Iris pigment epithelial cell (primary cell): ENCODE measurements at regions not wholly inside any gene's neighbourhood (a gene's known extent, or its start where the extent isn't known, plus 50 kb on each side); places are given as distances from the start of the nearest gene placed in this dataset.
A peak's percentile ranks its signal among the peaks of the same experiment; 100 is the strongest.
"Not testable (repeated sequence)": the region's sequence is repeated elsewhere in the genome, so short reads cannot be mapped to it uniquely, and the experiment has no call there.

Experiments used
- DNase-seq: peaks from one replicate; pipeline ENCODE4 v3.0.0-alpha.2; 2011; ENCODE audit warnings: low read depth

DNA sequence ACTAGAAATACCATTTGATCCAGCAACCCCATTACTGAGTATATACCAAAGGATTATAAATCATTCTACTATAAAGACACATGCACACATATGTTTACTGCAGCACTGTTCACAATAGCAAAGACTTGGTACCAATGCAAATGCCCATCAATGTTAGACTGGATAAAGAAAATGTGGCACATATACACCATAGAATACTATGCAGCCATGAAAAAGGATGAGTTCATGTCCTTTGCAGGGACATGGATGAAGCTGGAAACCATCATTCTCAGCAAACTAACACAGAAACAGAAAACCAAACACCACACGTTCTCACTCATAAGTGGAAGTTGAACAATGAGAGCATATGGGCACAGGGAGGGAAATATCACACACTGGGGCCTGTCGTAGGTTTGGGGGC is 106.0 kb downstream of the SPATA18 start:
- not testable (repeated sequence) for DNase-seq

DNA sequence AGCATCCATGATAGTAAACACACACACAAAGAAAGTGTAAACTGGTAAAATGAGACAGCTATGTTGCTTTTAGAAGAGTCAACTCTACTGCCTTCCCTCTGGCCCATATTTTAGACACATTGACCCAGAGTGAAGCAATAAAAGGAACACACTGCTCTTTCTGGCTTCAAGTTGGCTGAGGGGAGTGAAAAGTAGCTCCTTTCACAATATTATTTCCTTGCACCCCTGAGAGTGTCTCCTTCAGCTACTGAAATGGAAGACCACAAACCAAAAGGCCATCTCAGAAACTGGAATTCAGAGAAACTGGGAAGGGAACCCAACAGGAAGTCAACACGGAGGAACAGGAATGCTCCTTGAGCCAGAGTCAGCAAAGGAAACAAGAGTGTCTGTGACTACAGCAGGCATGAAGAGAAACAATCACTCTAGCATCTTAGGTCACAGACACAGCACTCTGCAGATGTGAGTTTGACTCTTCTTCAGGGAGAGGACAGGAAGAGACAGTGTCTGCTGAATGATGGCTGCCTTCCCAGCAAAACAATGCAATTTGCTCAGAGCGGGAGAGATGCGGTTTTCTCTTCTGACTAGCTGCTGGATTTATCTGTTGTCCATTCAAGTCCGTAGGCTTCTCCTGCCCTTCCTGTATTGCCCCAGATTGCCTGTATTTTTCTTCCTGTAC is 106.7 kb downstream of the SPATA18 start:
- peak; percentile 8 for DNase-seq

DNA sequence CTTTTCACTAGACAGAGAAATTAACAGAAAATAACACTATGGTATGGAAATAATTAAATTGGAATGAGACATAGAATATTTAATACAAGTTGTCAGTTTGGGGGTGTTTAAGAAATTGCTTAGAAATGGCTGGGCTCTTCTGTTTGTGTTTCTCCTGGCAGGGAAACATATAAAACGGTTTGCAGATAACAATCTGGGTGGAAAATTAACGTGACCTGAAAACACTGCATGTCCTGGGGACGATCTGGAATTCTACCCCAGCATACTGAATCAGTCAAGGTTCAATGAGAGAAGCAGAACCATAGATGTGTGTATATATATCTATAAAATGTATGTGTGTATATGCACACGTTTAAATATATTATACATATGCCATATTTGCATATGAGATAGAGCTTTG is 109.8 kb downstream of the SPATA18 start:
- DNase-seq, result no peak

DNA sequence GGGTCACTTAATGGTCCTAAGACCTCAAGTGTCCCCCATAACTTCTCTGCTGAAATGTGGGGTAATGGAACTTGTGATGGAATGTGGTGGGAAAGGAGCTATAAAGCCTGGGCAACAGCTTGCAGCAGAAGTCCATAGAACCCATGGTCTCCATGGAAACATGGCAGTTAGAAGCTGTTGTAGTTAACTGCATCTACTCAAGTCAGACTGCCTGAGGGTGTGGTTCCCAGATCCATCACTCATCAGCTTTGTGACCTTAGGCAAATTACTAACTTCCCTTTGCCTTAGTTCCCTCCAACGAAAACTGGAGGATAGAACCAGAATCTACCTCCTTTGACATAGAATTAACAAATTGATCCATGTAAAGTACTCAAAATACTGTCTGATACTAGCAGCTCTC is 113.0 kb downstream of the SPATA18 start:
- DNase-seq, result no peak

DNA sequence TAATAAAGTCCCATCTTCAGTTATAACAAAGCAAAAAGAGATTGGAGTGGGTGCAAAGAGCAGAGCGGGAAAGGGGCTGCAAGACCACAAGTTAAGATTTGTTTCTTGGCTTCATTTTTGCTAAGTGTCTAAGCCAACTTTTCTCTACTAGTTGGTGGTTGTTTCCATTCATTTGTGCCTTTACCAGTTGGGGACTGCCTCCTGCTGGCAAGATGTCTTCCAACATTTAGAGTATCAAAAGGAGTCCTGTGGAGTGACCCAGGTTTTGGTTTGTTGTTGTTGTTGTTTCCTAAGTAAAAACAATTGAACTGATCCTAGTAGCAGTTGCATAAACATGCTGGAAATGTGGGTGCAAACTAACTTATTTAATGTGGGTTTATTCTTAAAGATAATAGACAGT is 121.1 kb downstream of the SPATA18 start:
- DNase-seq, result peak; percentile 23

DNA sequence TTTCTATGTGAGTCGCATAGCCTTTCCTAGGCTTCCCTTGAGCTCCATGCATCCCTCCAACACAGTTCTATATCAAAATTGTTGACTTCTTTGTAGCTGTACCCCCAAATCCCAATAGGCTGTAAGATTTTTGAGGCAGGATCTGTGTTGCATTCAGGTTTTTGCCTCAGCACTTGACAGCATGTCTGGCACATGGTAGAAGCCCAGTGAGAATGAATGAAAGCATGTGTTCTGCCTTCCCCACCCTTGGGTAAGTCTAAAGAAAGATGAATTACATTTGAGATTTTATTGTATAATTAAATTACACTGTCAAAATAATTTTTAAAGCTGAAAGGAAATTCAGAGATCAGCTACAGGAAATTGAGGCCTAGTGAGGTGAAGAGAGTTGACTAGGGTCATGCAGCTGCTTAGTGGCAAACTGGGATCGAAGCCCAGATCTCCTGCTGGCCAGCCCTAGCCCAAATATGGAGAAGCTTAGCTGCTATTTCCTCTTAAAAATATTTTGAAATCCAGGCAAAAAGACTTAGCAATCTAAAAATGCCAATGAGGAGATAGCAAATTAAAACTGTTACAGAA is 122.5 kb downstream of the SPATA18 start:
- DNase-seq, result peak; percentile 51

DNA sequence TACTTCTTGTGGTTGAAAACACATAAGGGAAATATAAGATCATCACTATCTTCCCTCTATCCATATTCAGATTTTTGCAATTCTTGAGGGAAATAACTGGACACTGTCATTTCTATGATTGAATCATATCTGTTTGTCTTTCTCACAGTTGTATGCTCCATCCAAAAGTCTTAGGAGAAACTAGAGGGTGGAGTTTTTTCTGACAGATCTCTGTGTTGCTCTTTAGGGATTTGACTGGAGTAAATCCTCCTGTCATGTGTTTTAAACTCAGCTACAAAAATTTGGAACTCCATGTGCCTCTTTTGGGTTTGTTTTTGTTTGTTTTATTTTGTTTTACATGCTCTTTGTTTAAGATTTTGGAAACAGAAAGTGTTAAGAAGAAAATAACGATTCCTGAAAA is 136.5 kb downstream of the SPATA18 start:
- DNase-seq, result no peak

DNA sequence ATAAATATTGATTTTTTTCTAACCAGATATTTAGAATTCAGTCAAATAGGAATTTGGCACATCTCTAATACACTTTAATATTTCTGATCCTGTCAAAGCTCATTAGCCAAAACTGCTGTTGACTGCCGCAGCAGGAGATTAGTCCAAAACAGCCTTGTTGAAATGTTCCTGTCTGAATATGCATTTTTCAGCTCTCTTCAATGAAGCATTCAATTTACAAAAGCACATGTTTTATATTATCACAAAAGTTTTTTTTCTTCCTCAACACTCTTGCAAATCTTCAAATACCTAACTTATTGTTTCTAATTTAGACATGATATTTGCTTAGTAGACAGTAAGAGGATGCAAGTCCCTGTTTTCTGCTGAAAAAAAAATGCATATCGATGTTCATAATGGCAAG is 140.9 kb downstream of the SPATA18 start:
- no peak for DNase-seq

DNA sequence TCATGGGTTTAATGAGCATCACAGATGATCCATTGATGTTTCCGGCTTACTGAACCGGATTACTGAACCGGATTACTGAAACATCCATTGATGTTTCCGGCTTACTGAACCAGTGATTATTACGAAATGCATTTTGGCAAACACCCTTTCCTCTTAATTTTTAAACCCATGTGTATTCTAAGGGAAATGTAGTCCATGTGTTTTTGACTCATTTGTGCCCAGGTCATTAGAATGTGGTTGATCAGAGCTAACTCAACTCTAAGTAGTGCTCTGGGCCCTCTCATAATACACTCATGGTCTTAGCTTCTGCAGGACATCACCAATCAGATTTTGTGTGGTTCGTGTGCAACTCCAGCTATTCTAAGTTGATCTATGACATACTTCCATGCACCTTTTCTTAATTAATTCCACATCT is 141.6 kb downstream of the SPATA18 start:
- DNase-seq, result no peak

DNA sequence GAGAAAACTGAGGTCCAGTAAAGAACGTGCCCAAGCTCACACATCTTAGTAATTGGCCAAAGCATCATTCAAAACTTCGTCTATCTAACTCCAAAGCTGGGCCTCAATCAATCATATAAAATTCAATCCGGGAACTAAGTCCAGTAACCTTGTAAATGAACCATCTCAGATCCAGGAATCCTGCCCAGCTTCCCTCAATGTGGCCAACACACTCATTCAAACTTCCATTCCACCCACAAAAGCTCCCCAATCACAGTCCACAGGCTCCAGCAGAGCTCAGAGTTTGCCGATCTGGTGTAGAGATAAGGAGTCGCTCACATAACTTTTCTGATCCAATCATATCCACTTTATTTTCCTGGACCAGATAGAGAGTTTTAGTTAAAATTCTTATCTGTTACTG is 144.8 kb downstream of the SPATA18 start:
- DNase-seq, result no peak

DNA sequence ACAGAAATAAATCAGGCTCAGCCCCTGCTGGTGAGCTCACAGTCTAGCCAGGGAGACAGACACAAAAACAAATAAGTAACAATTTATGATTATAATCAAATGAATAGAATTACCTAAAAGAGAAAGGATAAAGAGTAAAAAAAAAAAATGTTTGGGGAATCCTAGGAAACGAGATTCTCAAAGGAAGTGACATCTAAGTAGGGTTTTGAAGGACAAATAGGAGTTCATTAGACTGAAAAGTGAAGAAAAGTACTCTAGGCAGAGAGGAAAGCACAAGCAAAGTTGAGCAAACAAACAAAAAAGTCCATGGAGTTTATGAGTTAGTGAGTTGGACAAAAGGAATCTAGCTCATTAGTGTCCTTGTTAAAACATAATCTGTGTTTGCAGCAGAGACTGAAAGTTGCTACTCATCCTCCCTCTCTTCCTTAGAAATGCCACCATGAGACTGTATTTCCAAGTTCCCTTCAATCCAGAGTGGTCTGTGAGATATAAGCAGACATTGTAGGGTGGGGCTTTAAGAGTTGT is 145.6 kb downstream of the SPATA18 start:
- DNase-seq, result no peak

DNA sequence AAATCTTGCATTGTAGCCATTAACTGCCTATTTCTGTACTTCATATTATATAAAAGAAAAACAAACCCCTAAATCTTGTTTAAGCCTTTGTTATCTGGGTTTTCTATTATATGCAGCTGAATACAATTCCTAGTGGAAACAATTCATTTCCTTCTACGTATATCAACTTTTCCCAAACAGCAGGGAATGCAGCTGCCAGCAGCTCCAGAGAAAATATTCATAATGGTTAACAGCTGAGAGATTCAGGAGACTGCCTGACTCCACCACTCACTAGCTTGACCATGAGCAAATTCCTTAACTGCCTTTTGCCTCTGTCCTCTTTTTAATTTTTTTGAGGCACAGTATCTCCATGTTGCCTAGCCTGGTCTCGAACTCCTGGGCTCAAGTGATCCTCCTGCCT is 146.2 kb downstream of the SPATA18 start:
- no peak for DNase-seq

DNA sequence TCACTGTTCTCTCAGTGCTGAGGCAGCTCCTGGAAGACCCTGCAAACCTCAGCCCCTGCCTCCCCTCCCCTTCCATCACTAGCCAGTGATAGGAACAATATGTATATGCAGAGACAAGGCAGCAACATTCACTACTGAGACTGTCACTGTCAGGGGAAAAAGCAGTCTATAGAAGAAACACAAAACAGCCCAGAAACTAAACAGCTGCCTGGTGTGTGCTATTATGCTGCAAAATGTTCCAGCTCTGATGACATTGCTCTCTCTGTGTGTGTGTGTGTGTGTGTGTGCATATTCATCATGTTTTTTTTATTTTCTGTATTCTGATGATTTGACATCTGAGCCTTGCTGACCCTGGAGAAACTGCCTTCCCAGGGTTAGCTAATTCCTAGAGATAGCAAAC is 147.2 kb downstream of the SPATA18 start:
- no peak for DNase-seq

DNA sequence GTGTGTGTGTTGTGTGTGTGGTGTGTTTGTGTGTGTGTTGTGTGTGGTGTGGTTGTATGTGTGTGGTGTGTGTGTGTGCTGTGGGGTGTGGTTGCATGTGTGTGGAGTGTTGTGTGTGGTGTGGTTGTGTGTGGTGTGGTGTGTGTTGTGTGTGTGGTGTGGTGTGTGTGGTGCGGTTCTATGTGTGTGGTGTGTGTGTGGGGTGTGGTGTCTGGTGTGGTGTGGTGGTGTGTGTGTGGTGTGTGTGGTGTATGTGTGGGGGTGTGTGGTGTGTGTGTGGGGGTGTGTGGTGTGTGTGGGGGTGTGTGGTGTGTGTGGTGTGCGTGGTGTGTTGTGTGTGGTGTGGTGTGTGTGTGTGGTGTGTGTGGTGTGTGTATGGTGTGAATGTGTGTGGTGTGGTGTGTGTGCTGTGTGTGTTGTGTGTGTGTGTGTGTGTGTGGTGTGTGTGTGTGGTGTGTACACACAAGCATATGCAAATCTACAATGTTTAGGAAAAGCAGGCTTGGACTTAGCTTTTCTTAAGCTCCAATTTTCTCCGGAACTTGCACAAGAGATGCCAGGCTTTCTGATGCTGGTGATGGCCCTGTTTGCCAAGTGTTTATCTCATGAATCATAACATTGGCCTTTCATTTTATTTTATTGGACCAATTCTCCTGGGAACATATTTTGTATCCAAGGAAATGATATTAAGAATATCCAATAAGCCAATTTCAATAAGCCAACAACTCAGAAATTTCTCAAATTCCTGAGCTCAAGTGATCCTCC is 148.7 kb downstream of the SPATA18 start:
- peak; percentile 46 for DNase-seq

DNA sequence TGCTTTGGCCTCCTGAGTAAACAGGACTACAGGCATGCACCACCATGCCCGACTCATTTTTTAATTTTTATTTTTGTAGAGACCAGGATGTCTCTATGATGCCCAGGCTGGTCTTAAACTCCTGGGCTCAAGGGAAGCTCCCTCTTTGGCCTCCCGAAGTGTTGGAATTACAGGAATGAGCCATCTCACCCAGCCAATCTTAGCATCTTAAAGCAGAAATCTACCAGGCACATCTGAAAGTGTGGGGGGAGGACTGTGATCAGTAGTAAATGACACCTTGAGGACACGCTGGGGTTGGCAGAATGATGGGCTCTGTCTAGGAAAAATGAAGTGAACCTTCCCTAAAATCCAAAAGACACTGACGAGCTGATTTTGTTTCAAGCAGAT is 149.2 kb downstream of the SPATA18 start:
- DNase-seq, result no peak

DNA sequence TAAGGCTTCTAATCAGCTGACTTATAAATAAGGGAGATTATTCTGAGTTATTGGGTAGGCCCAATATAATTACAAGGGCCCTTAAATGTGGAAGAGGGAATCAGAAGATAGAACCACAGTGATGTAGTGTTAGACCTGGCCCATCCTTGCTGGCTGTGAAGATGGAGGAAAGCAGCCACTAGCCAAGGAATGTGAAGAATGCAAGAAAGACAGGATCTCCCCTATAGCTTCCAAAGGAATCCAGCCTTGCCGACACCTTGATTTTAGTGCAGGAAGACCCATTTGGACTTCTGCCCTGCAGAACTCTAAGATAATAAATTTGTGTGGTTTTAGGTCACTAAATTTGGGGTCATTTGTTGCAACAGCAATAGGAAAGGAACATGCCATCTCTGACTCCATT is 150.6 kb downstream of the SPATA18 start:
- no peak for DNase-seq

DNA sequence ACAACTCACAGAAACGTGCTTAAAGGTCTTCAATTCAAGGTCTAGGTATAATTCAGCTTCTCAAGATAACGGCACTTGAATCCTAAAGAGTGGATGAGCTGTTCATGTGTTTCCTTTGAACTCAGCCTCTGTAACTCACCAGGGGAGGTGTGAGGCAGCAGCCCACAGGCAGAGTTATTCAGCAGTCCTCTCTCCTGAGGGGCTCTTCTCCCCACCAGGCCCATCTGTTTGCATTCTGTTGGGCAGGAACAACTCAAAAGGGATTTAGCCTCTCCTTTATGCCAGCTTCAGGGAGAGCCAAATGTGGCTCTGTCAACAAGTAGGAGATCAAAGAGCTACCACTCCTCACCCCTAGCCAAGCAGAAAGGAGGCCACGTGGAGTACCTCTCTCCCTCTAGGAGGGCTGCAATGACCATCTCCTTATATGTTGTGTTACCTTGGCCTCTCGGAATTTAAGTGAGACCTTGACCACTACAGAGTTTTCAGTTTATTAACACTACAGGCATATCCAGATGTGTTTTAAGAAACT is 151.2 kb downstream of the SPATA18 start:
- no peak for DNase-seq

DNA sequence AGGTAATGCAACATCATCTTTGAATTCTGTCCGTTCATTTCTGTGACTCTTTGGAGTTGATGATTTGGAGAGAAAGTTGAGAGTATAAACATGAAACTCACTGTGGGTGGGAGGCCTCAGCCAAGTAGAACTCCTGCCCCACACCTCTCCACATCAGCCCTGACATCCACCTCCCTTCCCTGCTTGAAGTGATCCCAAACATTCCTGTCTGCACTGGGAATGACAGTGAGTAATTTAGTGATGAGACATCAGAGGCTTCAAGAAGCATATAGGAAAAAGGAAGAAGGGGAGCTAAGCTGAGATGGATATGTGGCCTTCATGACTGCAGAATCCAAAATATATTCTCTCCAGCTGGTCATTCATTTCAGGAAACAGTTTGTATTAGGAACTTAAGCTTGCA is 151.8 kb downstream of the SPATA18 start:
- no peak for DNase-seq

DNA sequence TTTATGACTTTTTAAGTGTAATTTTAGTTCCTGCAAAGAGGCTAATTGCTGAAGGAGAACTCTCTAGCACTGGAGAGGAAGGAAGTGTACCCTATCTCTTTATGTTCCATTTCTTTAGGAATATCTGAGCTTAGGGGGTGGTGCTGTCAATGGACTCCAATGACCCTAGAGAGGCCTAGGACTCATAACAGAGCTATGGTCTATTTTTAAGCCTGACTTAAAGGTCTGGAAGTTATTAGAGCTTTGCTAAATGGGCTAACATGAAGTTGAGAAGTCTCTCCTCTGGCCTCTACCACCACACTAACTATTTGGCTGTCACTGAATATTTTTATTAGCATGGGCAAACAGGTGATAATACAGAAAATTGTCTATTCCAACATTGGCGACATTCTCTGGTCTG is 152.2 kb downstream of the SPATA18 start:
- no peak for DNase-seq

DNA sequence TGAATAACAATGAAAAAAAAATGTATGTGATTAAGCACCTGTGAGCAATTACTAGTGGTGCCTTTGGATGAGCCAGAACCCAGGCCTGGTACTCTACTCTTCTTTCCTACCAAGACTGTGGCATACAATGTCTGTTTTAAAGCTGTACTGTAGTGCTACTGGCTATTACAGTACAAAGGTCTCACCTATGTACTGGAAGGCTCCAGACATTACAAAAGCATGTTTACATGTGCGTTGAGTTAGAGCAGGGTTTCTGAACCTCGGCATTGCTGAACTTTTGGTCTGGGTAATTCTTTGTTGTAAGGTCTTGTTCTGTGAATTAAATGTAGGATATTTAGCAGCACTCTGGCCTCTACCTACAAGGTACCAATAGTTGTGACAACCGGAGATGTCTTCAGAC is 153.8 kb downstream of the SPATA18 start:
- DNase-seq, result no peak

DNA sequence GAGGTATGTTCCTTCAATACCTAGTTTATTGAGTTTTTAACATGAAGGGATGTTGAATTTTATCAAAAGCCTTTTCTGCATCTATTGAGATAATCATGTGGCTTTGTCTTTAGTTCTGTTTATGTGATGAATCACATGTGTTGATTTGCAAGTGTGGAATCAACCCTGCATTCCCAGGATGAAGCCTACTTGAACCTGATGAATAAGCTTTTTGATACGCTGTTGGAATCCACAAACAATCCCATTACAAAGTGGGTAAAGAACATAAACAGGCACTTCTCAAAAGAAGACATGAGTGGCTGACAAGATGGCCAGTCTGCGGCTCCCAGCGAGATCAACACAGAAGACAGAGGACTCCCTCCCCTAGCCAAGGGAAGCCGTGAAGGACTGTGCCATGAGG is 156.0 kb downstream of the SPATA18 start:
- DNase-seq, result not testable (repeated sequence)

DNA sequence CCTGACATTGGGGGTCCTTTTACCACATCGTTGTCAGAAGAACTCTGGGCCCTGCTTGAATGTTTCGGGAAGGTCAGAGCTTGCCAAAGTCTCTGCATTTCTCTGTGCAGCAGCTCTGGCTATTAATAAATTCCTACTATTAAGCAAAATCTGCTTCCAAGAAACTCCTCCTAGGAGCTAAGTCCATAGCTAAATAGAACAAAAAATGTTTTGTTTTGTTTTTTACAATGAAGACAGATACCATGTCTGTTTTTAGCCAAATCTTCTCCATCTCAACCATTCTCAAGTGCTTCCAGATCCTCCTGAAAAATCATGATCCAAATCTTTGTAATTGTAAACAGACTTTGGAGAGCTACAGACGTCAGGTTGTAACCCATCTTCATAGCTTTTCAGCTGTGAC is 161.6 kb downstream of the SPATA18 start:
- DNase-seq, result no peak

DNA sequence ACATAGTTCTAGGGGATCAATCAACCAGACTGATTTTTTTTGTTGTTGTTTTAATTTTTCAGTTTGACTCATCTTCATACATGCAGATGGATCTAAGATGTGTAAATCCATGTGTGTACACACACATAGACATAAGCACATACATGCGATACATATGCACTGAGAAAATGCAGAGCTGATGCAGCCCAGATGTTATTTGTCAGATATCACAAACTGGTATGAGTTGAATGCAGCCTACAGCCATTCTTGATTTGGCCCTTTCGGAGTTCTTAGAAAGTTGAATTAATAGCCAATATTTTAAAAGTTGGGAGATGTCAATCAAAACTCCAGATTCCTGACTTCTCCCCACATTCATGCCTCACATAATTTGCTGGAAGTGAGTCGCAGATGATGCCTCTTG is 180.4 kb downstream of the SPATA18 start:
- DNase-seq, result no peak
